Activated T-cell treated with anti-CD3 and anti-CD28 coated beads, Interleukin-2, amount 50 U/mL, for 24 hours (primary cell): ENCODE measurements at regions not wholly inside any gene's neighbourhood (a gene's known extent, or its start where the extent isn't known, plus 50 kb on each side); places are given as distances from the start of the nearest gene placed in this dataset.

Experiments used
- DNase-seq: peaks from one replicate; pipeline ENCODE4 v3.0.0-alpha.2; 2020
- H3K27ac Mint-ChIP-seq: 2 replicates; pipeline ENCODE4 v1.8.0; 2020; ENCODE audit warnings: mild to moderate bottlenecking, mixed read lengths
- H3K27me3 Mint-ChIP-seq: 2 replicates; pipeline ENCODE4 v1.8.0; 2020; ENCODE audit warnings: mixed read lengths
- H3K36me3 Mint-ChIP-seq: 2 replicates; pipeline ENCODE4 v1.8.0; 2020; ENCODE audit warnings: low read depth, mixed read lengths
- H3K4me1 Mint-ChIP-seq: 2 replicates; pipeline ENCODE4 v1.8.0; 2020; ENCODE audit warnings: low read depth, mixed read lengths
- H3K4me3 Mint-ChIP-seq: 2 replicates; pipeline ENCODE4 v1.8.0; 2020; ENCODE audit warnings: mild to moderate bottlenecking, moderate library complexity, mixed read lengths
- H3K9me3 Mint-ChIP-seq: 2 replicates; pipeline ENCODE4 v1.8.0; 2020; ENCODE audit warnings: mixed read lengths

DNA sequence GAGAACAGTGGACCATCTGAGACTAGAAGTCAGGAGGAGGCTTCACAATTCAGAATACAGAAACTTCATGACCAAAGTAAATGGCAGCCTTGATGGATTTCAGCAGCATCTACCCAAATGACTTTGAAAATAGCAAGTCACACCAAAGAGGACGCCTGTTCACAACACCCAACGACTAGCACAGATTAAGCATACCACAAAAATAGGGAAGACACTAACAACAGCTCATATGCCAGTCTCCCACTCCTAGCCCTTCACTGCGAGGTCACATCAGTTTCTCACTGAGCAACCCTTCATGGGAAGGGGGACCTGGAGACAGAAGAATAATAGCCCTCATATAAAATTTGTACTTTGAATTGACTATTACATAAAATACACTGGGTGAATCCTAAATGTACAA lies 228.4 kb upstream of the SLC39A10 start:
- H3K27ac Mint-ChIP-seq: no peak overlapping the region
- no peak overlapping the region for H3K4me3 Mint-ChIP-seq
- peaks cover 1% of the 10 kb centered on the region for H3K4me1 Mint-ChIP-seq
- DNase-seq: no peak
- H3K36me3 Mint-ChIP-seq: no peaks in the 10 kb centered on the region
- peaks cover 4% of the 10 kb centered on the region for H3K9me3 Mint-ChIP-seq
- no peaks in the 10 kb centered on the region for H3K27me3 Mint-ChIP-seq

DNA sequence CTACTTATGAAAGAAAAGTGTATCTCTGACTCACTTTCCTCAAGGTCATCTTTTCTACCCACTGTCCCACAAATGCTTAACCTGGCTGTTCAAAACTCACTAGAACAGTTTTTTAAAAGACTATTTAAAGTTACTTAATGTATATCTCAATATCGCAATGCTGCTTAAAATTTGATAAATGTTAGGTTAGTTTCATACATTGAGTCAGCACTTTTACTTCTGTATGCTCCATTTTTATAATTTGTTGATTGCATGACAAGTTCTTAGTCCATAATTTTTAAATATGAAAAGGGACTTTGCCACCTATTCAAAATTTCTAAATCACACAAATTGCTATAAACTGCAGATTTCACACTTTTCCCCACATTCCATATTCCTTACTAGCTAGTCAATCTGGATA lies 231.7 kb upstream of the SLC39A10 start:
- DNase-seq: no peak
- Mint-ChIP-seq H3K36me3 (no peaks in the 10 kb centered on the region), H3K4me3 (no peak overlapping the region), H3K9me3 (no peaks in the 10 kb centered on the region), H3K27ac (no peak overlapping the region), H3K4me1 (no peaks in the 10 kb centered on the region), H3K27me3 (no peaks in the 10 kb centered on the region)

GRCh38 chr2:195419033-195419432 lies 238.0 kb upstream of the SLC39A10 start:
- Mint-ChIP-seq H3K9me3 (no peaks in the 10 kb centered on the region), H3K27ac (no peak overlapping the region), H3K4me1 (no peaks in the 10 kb centered on the region), H3K4me3 (no peak overlapping the region), H3K27me3 (no peaks in the 10 kb centered on the region), H3K36me3 (no peaks in the 10 kb centered on the region)
- no peak for DNase-seq

GRCh38 chr2:195414537-195415100 lies 242.4 kb upstream of the SLC39A10 start:
- Mint-ChIP-seq H3K4me3 (no peak overlapping the region), H3K9me3 (no peaks in the 10 kb centered on the region), H3K27me3 (no peaks in the 10 kb centered on the region), H3K36me3 (no peaks in the 10 kb centered on the region), H3K27ac (no peak overlapping the region), H3K4me1 (peaks cover 10% of the 10 kb centered on the region)
- no peak for DNase-seq

- DNase-seq: no peak
- Mint-ChIP-seq H3K9me3 (no peaks in the 10 kb centered on the region), H3K27ac (no peak overlapping the region), H3K4me1 (peaks cover 10% of the 10 kb centered on the region), H3K36me3 (no peaks in the 10 kb centered on the region), H3K27me3 (no peaks in the 10 kb centered on the region), H3K4me3 (no peak overlapping the region)
These were observed 243.1 kb upstream of the SLC39A10 start for GRCh38 chr2:195413944-195414343.

DNA sequence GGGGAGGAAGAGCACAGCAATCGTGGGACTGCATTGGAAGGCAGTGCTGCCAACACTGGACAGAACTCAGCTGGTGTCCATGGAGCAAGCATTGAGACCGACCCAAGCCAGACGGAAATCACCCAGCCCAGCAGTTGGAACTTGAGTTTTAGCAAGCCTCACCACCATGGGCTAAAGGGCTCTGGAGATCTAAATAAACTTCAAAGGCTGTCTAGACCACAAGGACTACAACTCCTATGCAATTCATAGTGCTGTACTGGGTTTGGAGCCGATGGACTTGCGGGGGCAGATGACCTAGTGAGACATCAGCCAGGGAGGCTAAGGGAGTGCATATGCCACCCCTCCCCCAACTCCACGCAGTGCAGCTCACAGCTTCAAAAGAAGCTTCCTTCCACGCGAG lies 243.6 kb upstream of the SLC39A10 start:
- Mint-ChIP-seq H3K36me3 (no peaks in the 10 kb centered on the region), H3K9me3 (no peaks in the 10 kb centered on the region), H3K27ac (no peak overlapping the region), H3K27me3 (no peaks in the 10 kb centered on the region), H3K4me1 (peaks cover 10% of the 10 kb centered on the region), H3K4me3 (no peak overlapping the region)
- DNase-seq: no peak

- Mint-ChIP-seq H3K27ac (no peak overlapping the region), H3K4me1 (peaks cover 22% of the 10 kb centered on the region), H3K9me3 (no peaks in the 10 kb centered on the region), H3K36me3 (no peaks in the 10 kb centered on the region), H3K4me3 (no peak overlapping the region), H3K27me3 (no peaks in the 10 kb centered on the region)
- DNase-seq: no peak
These were observed 245.8 kb upstream of the SLC39A10 start for GRCh38 chr2:195411219-195411687.

DNA sequence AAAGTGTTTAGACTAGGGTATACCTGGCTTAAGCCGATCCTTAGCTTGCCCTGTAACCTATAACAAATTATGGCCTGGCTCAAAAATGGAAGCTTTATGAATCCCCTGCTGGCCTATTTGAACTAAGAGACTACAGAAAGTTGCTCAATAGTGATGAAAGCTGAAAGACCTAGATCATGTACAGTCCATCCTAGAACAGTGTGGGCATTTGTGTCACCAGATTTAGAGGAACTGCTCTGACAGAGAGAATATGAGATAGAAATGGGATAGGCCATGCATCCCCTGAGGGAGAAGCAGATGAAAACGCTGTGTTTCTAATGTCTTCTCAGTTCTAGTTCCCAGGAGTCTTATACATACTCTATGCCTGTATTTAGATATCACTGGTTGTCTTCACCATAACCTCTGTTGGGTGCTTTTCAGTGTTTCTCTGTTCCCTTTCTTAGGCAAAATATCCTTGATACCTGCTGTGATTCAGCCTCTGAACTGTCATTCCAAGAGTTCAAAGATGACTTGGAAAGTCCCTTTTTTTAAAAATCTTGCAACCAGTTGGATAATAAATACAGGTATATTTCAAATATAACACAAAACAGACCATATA lies 246.9 kb upstream of the SLC39A10 start:
- Mint-ChIP-seq H3K4me1 (peaks cover 24% of the 10 kb centered on the region), H3K27ac (no peak overlapping the region), H3K9me3 (no peaks in the 10 kb centered on the region), H3K36me3 (no peaks in the 10 kb centered on the region), H3K27me3 (no peaks in the 10 kb centered on the region), H3K4me3 (no peak overlapping the region)
- DNase-seq: no peak

GRCh38 chr2:195408811-195409210 lies 248.2 kb upstream of the SLC39A10 start:
- H3K4me1 Mint-ChIP-seq: peaks cover 25% of the 10 kb centered on the region
- DNase-seq: no peak
- no peak overlapping the region for H3K4me3 Mint-ChIP-seq
- H3K27ac Mint-ChIP-seq: no peak overlapping the region
- H3K36me3 Mint-ChIP-seq: no peaks in the 10 kb centered on the region
- no peaks in the 10 kb centered on the region for H3K9me3 Mint-ChIP-seq
- no peaks in the 10 kb centered on the region for H3K27me3 Mint-ChIP-seq

DNA sequence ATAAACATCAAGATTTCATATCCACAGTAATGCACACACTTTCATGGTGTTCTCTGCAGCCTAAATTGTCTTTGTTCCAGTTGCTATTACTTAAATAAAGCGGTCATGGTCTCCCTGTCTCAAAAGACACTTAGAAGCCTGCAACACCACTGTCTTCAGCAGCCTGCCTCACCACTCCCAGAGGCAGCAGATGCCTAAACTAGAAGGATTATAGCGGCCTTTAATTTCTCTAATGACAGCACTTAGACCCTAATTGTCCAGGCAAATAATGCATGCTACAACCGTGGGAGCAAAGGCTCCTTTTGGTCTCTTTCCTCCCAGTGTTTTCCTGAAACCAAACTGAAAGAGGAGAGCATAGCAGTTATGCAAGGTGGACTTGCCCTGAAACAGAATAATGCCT lies 248.8 kb upstream of the SLC39A10 start:
- Mint-ChIP-seq H3K36me3 (no peaks in the 10 kb centered on the region), H3K4me1 (peaks cover 24% of the 10 kb centered on the region), H3K27me3 (no peaks in the 10 kb centered on the region), H3K9me3 (no peaks in the 10 kb centered on the region), H3K27ac (no peak overlapping the region), H3K4me3 (no peak overlapping the region)
- DNase-seq: no peak

- no peak for DNase-seq
- Mint-ChIP-seq H3K27ac (no peak overlapping the region), H3K4me1 (peaks cover 24% of the 10 kb centered on the region)
These were observed 249.2 kb upstream of the SLC39A10 start for GRCh38 chr2:195407783-195408182.

GRCh38 chr2:195406886-195407603 lies 250.0 kb upstream of the SLC39A10 start:
- Mint-ChIP-seq H3K27ac (no peak overlapping the region), H3K27me3 (no peaks in the 10 kb centered on the region)

More at GRCh38 chr2:195407783-195408182, 249.2 kb upstream of the SLC39A10 start:
- Mint-ChIP-seq H3K4me3 (no peak overlapping the region), H3K27me3 (no peaks in the 10 kb centered on the region), H3K9me3 (no peaks in the 10 kb centered on the region), H3K36me3 (no peaks in the 10 kb centered on the region)

DNA sequence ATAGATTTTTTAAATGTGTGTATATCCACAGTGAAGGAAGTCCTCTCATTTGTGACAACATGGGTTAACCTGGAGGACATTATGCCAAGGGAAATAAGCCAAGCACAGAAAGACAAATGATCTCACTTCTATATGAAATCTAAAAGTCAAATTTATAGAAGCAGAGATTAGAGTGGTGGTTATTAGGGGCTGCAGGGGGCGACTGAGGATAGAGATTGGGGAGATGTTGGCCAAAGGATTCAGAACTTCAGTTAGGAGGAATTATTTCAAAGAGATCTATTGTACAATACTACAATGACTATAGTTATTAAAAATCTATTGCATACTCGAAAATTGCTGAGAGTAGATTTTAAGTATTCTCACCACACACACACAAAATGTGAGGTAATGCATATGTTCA lies 252.4 kb upstream of the SLC39A10 start:
- Mint-ChIP-seq H3K9me3 (no peaks in the 10 kb centered on the region), H3K4me3 (no peak overlapping the region), H3K27ac (no peak overlapping the region), H3K27me3 (no peaks in the 10 kb centered on the region), H3K36me3 (no peaks in the 10 kb centered on the region), H3K4me1 (peaks cover 15% of the 10 kb centered on the region)
- DNase-seq: no peak

More at GRCh38 chr2:195406886-195407603, 250.0 kb upstream of the SLC39A10 start:
- Mint-ChIP-seq H3K9me3 (no peaks in the 10 kb centered on the region), H3K36me3 (no peaks in the 10 kb centered on the region), H3K4me3 (no peak overlapping the region), H3K4me1 (peaks cover 24% of the 10 kb centered on the region)
- DNase-seq: no peak

DNA sequence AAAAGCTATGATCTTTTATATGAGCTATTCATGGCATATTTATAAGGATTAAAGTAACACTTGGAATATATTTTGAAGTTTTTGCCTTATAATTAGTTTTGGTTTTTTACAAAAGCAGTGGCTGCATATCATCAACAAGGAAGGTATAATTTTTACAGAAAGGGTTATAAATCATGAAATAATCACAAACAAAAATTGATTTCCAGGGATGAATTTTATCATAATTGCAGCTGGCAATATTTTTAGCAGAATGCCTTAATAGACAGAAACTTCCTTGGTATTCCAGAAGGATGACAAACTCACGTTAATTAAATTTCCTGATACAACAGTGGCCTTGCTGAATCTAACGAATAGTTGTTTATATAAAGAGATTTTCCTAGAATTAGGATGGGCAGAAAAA lies 260.5 kb upstream of the SLC39A10 start:
- Mint-ChIP-seq H3K4me1 (no peaks in the 10 kb centered on the region), H3K9me3 (no peaks in the 10 kb centered on the region), H3K4me3 (no peak overlapping the region), H3K27me3 (no peaks in the 10 kb centered on the region), H3K36me3 (no peaks in the 10 kb centered on the region), H3K27ac (no peak overlapping the region)
- no peak for DNase-seq

GRCh38 chr2:195395362-195395761 lies 261.7 kb upstream of the SLC39A10 start:
- no peak for DNase-seq

More at GRCh38 chr2:195395362-195395761, 261.7 kb upstream of the SLC39A10 start:
- no peaks in the 10 kb centered on the region for H3K27me3 Mint-ChIP-seq
- no peaks in the 10 kb centered on the region for H3K4me1 Mint-ChIP-seq
- H3K36me3 Mint-ChIP-seq: no peaks in the 10 kb centered on the region
- no peak overlapping the region for H3K4me3 Mint-ChIP-seq
- H3K27ac Mint-ChIP-seq: no peak overlapping the region
- no peaks in the 10 kb centered on the region for H3K9me3 Mint-ChIP-seq
